HepG2 (cell line): ENCODE measurements at regions not wholly inside any gene's neighbourhood (a gene's known extent, or its start where the extent isn't known, plus 50 kb on each side); places are given as distances from the start of the nearest gene placed in this dataset.

Experiments
- ATAC-seq: fragments of 200-7000 bp; cut with Tn5 transposase; 3 replicates; pipeline ENCODE4 v1.9.1; 2020; ENCODE audit warnings: mild to moderate bottlenecking, moderate library complexity
- BruUV-seq: library from RNA; stranded (reverse); fragments of 400-500 nt; replicated peaks from 2 replicates; lab custom pipeline; 2021; lab: Mats Ljungman, UMichigan
- CTCF ChIA-PET: fragments of 300-600 bp; formaldehyde crosslinking; extraction: SDS; loops from one replicate; lab custom pipeline; 2021; ENCODE audit warnings: low total read pairs, inconsistent platforms, low intra/inter-chr PET ratio; lab: Yijun Ruan, JAX
- POLR2A ChIA-PET: fragments of 350-600 bp; sonication (Branson Sonifier 250); formaldehyde crosslinking; loops from one replicate; lab custom pipeline; 2020; ENCODE audit warnings: antibody characterized with exemption, inconsistent platforms; lab: Yijun Ruan, JAX
- DNase-seq: peaks from one replicate; pipeline ENCODE4 v3.0.0-alpha.2; 2015; ENCODE audit warnings: low spot score
- FAIRE-seq: peaks from 3 replicates; lab custom pipeline; 2011; peaks lifted over from hg19 to GRCh38; lab: Jason Lieb, UNC
- H2AFZ ChIP-seq: one replicate; pipeline ENCODE4 v1.6.1; 2011; ENCODE audit warnings: low read length, inconsistent platforms
- H3K27ac ChIP-seq: fragments of 300-600 bp; 3 replicates; pipeline ENCODE4 v1.8.0; 2011; ENCODE audit warnings: mixed run types, mild to moderate bottlenecking, mixed read lengths, low read length, inconsistent platforms; ENCODE audit not compliant: insufficient read depth; ENCODE audit errors: extremely low read length
- H3K27me3 ChIP-seq, 2 experiments: fragments of 200-600 bp in 1 of 2; 2 replicates in 1 of 2; 3 replicates in 1 of 2; pipeline versions ENCODE4 v1.6.0 to v1.8.0; 2011; ENCODE audit warnings: low read length in 2 of 2, mild to moderate bottlenecking in 2 of 2, moderate library complexity in 2 of 2, inconsistent platforms in 1 of 2; ENCODE audit not compliant: insufficient read depth in 2 of 2, control insufficient read depth in 1 of 2
- H3K36me3 ChIP-seq, 2 experiments: fragments of 200-600 bp in 1 of 2; replicated peaks in 1 of 2; 2 replicates in 1 of 2; 3 replicates in 1 of 2; pipeline versions ENCODE4 v1.5.1 to v1.8.0; 2011; ENCODE audit warnings: low read length in 2 of 2, inconsistent platforms in 1 of 2; ENCODE audit not compliant: insufficient read depth in 2 of 2, control insufficient read depth in 1 of 2
- H3K4me1 ChIP-seq: 2 replicates; pipeline ENCODE4 v1.5.1; 2012; ENCODE audit warnings: low read length, inconsistent platforms; ENCODE audit not compliant: insufficient read depth
- H3K4me2 ChIP-seq: 2 replicates; pipeline ENCODE4 v1.6.0; 2011; ENCODE audit warnings: low read depth, low read length, inconsistent platforms
- H3K4me3 ChIP-seq, 3 experiments: fragments of 200-600 bp in 1 of 3; sonication (generic), shearing (Covaris generic) in 1 of 3; replicated peaks in 1 of 3; 2 replicates each; pipeline ENCODE4 v1.5.1; 2011 to 2016; ENCODE audit warnings: low read length in 3 of 3, inconsistent platforms in 2 of 3, low read depth in 2 of 3, mild to moderate bottlenecking in 2 of 3, control low read depth in 1 of 3, mixed read lengths in 1 of 3; ENCODE audit not compliant: insufficient read depth in 1 of 3
- H3K79me2 ChIP-seq: one replicate; pipeline ENCODE4 v1.6.1; 2011; ENCODE audit warnings: low read length, inconsistent platforms; ENCODE audit not compliant: insufficient read depth
- H3K9ac ChIP-seq: 2 replicates; pipeline ENCODE4 v1.6.0; 2011; ENCODE audit warnings: mild to moderate bottlenecking, low read depth, low read length, inconsistent platforms; ENCODE audit not compliant: insufficient read depth
- H3K9me3 ChIP-seq: 2 replicates; pipeline ENCODE4 v1.5.1; 2012; ENCODE audit warnings: mild to moderate bottlenecking, low read length
- H4K20me1 ChIP-seq: 2 replicates; pipeline ENCODE4 v1.6.0; 2011; ENCODE audit warnings: inconsistent platforms, mild to moderate bottlenecking, low read length, moderate library complexity; ENCODE audit not compliant: insufficient read depth
- POLR2AphosphoS5 ChIP-seq: IDR thresholded peaks from 2 replicates; pipeline ENCODE4 v1.6.1; 2012; ENCODE audit warnings: low read depth, low read length
- TAF1 ChIP-seq: sonication (generic); formaldehyde crosslinking; IDR thresholded peaks from 2 replicates; pipeline ENCODE4 v1.4.0; 2020; ENCODE audit warnings: missing genetic modification reagents
- TMF1 ChIP-seq: sonication (generic); formaldehyde crosslinking; IDR thresholded peaks from 2 replicates; pipeline ENCODE4 v1.8.1; 2022; ENCODE audit warnings: low read depth, missing genetic modification reagents
- WGBS: methylation state at CpG from one replicate; pipeline ENCODE4 v1.1.6; 2017; ENCODE audit warnings: low lambda C conversion rate; 5-methylcytosine and 5-hydroxymethylcytosine counted together
- in situ Hi-C: cut with HindIII; loops from 2 replicates; pipeline ENCODE4 v1.10.0; 2017; ENCODE audit warnings: low pct_unique_long_range_greater_than_20kb; ENCODE audit not compliant: extremely low pct_ligation_motif_present
- intact Hi-C: fragments of 100-400 bp; cut with micrococcal nuclease; formaldehyde crosslinking; loops from one replicate; pipeline ENCODE4 v1.10.0; 2022; ENCODE audit not compliant: unreplicated experiment
- TF ChIP-seq, protein P1 (sequence below): sonication (generic); formaldehyde crosslinking; IDR thresholded peaks from 2 replicates; pipeline ENCODE4 v1.4.0; 2020; ENCODE audit warnings: missing genetic modification reagents
- TF ChIP-seq, protein P2 (sequence below): IDR thresholded peaks from 2 replicates; pipeline ENCODE4 v1.6.1; 2012; ENCODE audit warnings: inconsistent platforms

DNA sequence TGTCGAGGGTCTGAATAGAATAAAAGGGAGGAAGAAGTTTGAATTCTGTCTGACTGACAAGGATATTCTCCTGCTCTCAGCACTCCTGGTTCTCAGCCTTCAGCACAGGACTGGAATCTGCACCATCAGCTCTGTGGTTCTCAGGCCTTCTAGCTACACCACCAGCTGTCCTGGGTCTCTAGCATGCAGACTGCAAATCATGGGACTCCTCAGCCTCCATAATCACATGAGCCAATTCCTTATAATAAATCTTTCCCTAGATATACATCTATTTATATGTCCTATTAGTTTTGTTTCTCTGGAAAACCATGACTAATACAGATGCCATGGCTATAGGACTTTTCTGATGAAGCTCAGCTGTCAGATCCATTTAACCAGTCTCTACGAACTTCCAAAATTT, 132.8 kb upstream of the ECI2 start:
- Histone ChIP-seq H3K4me2 (no peak overlapping the region), H2AFZ (no peak overlapping the region), H3K79me2 (no peaks in the 10 kb centered on the region), H3K36me3 (no peaks in the 10 kb centered on the region), H3K9ac (no peak overlapping the region), H3K27me3 (peaks cover 1 to 39% of the 10 kb centered on the region in 2 experiments; a peak in 4 of 5 replicates), H4K20me1 (no peaks in the 10 kb centered on the region), H3K4me1 (no peaks in the 10 kb centered on the region), H3K27ac (no peak overlapping the region), H3K9me3 (no peaks in the 10 kb centered on the region), H3K4me3 (no peak overlapping the region)
- TF ChIP-seq TMF1 (CRISPR knock-in tag), result no peak
- ATAC-seq (no peak), FAIRE-seq (no peak), DNase-seq (no peak)
- in situ Hi-C loops, result no loop called here
- BruUV-seq, result no TSS peak
- ChIA-PET POLR2A (no interaction called here), CTCF (no interaction called here)
- intact Hi-C loops, result no loop called here
- 0% methylated on average over 2 of the region's 2 CpGs for WGBS

DNA sequence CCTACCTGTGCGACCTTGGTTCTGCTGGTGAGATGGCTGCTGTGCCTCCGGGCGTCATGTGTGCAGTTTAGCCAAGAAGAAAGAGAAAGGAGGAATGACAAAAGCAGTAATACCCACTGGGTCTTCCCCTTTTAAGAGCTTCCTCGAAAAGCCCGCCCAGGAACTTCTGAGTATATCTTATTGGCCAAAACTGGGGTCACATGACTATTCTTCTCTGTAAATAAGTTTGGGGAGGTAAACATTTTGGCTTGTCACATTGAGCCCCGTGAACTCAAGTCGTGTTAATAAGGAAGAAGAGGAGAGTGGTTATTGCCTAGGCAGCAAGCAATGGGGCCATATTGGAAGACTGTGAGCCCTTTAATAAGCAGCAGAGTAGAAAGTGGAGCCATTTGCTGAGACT, 130.4 kb upstream of the ECI2 start:
- DNase-seq, result no peak
- no peak for FAIRE-seq
- WGBS, result 14% methylated on average over 7 of the region's 7 CpGs
- CTCF ChIA-PET, result no interaction called here
- intact Hi-C loops, result no loop called here
- ATAC-seq, result no peak
- no peaks in the 10 kb centered on the region for H3K9me3 ChIP-seq
- H3K36me3 ChIP-seq, result no peaks in the 10 kb centered on the region
- no peak overlapping the region for H3K4me2 ChIP-seq
- no peak overlapping the region for H2AFZ ChIP-seq
- H3K4me3 ChIP-seq, result no peak overlapping the region
- no peaks in the 10 kb centered on the region for H4K20me1 ChIP-seq
- BruUV-seq, result no TSS peak
- H3K79me2 ChIP-seq, result no peaks in the 10 kb centered on the region
- H3K27ac ChIP-seq, result no peak overlapping the region
- no peak overlapping the region for H3K9ac ChIP-seq
- no peaks in the 10 kb centered on the region for H3K4me1 ChIP-seq
- POLR2A ChIA-PET, result no interaction called here
- in situ Hi-C loops, result no loop called here
- TF ChIP-seq, protein P1, sequence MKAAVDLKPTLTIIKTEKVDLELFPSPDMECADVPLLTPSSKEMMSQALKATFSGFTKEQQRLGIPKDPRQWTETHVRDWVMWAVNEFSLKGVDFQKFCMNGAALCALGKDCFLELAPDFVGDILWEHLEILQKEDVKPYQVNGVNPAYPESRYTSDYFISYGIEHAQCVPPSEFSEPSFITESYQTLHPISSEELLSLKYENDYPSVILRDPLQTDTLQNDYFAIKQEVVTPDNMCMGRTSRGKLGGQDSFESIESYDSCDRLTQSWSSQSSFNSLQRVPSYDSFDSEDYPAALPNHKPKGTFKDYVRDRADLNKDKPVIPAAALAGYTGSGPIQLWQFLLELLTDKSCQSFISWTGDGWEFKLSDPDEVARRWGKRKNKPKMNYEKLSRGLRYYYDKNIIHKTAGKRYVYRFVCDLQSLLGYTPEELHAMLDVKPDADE (CRISPR knock-in tag), result no peak
- TF ChIP-seq TAF1 (no peak), POLR2AphosphoS5 (no peak)
- TF ChIP-seq, protein P2, sequence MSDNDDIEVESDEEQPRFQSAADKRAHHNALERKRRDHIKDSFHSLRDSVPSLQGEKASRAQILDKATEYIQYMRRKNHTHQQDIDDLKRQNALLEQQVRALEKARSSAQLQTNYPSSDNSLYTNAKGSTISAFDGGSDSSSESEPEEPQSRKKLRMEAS, result no peak
- peaks cover 1 to 47% of the 10 kb centered on the region in 2 experiments; a peak in 4 of 5 replicates for H3K27me3 ChIP-seq
